ENCODE measurements at regions not wholly inside any gene's neighbourhood (a gene's known extent, or its start where the extent isn't known, plus 50 kb on each side); places are given as distances from the start of the nearest gene placed in this dataset.

- DNase-seq = no peak
Observed at GRCh38 chr1:30417001-30417700, 306.2 kb downstream of the MATN1 start.

DNA sequence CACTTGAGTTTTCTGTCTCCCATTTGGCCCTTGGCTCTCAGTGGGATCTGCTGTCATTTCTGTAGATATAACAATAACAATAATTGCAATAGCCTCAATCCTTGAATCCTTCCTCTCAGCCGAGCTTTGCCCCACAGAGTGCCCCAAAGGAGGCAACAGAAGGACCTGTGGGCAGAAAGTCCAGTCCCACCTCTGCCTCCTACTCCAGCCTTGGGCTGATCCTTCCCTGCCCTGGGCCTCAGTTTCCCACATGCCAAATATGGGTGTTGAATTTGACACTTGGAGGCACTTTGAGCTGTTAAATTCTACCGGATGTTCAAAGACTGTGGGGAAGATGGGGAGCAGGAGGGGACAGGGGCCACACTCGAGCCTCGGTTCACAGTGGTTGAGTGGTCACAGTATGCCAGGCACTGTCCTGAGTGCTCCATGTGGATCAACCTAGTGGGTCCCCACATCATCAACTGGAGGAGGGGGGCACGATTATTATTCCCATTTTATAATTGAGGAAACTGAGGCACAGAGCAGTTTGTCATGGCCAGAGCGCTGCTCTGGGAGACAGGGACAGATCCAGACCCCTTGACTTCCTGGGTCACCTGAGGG lies 307.1 kb downstream of the MATN1 start:
- no peak for DNase-seq

GRCh38 chr1:30415171-30415940 lies 308.0 kb downstream of the MATN1 start:
- no peak for DNase-seq

DNA sequence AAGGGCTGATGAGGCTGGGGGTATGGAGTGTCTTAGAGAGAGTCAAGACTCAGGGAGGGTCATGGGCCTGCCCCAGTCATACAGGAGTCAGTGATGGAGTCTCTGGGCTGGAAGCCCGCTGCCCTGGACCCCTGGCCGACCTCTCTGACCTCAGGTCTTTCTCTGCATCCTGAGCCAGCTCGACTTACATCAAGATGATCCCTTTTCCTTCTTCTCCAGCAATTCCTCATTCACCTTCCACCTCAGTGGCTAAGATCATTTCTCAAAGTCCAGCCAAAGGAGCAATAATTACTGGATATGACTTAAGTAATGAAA lies 308.6 kb downstream of the MATN1 start:
- DNase-seq = no peak

- no peak for DNase-seq
Observed at GRCh38 chr1:30414086-30414850, 309.1 kb downstream of the MATN1 start.

- no peak for DNase-seq
Observed at GRCh38 chr1:30413606-30414005, 309.8 kb downstream of the MATN1 start.

DNA sequence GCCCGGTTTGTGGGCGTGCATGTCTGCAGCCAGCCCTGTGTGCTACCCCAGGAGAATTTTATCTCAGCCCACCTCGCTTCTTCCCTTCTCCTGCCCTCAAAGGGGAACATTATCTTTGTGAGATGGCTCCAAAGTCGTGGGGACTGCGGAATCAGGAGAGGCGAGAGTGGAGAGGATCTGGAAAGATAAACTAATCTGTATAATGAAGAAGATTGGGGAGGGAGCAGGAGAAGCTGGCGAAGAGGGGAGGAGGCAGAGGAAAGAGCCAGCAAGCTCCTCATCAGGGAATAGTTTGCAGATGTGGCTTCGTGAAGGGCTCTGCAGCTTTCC lies 310.3 kb downstream of the MATN1 start:
- no peak for DNase-seq

- DNase-seq = no peak
Observed at GRCh38 chr1:30412241-30413110, 310.9 kb downstream of the MATN1 start.

DNA sequence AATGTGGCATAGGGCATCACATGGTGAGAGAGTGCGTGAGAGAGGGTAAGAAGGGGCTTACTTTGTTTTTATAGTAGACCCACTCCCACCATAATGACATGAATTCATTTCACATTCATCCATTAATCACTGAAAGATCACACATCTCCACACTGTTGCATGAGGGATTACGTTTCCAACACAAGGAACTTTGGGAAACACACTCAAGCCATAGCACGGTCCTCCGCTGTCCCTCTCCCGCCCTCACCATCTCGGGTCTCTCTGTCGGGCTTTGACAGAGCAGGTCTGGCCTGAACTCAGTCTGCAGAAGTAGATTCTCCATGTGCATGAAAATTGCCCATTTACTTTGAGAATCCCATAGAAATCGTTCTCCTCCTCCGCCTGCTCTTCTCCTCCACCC lies 312.2 kb downstream of the MATN1 start:
- DNase-seq = no peak

GRCh38 chr1:30410153-30410851 lies 313.1 kb downstream of the MATN1 start:
- no peak for DNase-seq

DNA sequence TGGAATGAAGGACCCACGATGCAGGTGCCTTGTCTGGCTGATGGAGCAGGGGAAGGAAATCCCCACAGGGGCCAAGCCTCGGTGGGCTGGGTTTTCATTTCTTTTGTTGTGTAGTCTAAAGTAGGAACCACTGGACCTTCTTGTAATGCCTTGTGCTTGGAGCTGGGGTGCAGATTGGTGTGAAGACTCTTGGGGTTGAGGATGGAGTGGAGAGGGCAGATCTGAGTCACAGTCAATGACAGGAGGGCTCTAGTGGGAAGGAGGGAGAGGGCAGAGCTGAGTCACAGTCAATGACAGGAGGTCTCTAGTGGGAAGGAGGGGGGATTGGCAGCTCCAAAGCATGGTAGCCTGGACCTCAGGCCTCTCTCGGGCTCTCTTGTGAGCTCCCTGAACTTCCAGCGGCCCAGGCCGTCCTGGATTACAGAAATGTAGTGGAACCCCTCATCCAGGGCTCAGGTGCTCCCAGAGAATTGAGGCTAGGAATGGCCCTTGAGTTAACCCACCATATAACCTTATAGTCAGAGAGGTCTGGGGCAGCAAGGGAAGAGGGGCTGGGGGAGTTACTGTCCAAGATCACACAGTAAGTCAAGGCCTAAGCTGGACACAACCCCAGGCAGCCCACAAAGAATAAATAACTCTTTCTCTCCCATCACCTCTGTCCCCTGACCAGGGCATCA lies 313.8 kb downstream of the MATN1 start:
- DNase-seq = no peak

GRCh38 chr1:30407865-30408580 lies 315.4 kb downstream of the MATN1 start:
- no peak for DNase-seq

- DNase-seq = no peak
Observed at GRCh38 chr1:30406996-30407864, 316.2 kb downstream of the MATN1 start.

GRCh38 chr1:30405631-30406212 lies 317.7 kb downstream of the MATN1 start:
- DNase-seq = no peak

DNA sequence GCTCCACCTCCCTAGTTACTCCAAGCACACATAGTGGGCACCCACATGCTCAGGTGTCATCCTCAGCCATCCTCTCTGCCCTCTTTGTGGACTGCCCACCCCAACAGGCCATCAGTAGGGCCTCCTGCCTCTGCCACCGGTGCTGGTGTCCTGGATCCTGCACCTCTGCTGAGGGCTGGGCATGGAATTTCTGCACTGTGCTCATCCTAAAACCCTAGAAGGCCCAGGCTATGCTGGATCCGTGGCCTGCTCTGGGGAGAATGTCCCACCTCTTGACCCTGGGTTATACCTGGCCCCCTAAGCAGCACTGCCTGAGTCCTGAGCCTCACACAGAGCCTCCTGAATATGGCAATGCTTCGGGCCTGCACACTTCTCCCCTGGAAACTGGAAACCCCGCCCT lies 318.3 kb downstream of the MATN1 start:
- DNase-seq = no peak

DNA sequence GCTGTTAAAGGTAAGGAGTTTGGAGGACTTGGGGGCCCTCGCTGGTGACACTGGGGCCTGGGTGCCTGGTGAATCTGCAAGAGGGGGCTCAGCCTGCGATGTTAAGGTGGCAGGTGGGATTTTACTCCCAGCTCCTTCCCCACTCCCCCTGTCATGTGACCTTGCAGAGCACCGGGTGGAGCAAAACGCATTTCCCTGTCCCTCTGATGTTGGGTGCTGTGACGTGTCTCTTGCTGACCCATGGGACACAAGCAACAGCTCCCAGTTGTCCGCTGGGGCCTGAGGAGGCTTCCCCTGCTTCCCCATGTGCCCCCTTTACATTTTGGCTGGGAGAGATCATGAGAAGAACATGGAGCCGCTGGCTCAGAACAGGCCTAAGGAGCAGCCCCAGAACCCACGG lies 319.0 kb downstream of the MATN1 start:
- no peak for DNase-seq

- DNase-seq = no peak
Observed at GRCh38 chr1:30403726-30404125, 319.7 kb downstream of the MATN1 start.

DNA sequence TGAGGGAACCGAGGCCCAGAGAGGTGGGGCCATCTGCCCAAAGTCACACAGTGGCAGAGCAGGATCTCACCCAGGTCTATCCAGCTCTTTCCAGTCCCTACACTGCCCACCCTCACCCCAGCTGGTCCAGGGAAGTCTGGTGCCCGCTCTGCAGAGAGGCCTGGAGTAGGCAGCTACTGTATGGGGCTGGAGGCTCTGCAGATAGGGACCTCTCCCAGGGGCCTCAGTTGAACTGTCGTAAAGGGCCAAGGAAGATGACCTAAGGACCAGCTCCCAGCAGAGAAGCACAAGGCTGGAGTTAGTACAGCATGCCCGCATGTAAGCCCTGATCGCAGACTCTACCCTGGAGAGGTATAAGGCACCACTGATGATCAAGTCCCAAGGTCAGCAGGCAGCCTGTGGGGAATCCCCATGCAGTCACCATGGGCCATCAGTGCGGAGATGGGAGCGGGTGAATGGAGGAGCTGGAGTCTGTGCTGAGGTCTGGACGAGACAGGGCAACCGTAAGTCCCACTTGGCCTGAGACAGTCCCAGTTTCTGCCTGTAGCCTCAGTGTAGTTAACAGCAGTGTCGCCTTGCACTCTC lies 320.2 kb downstream of the MATN1 start:
- no peak for DNase-seq

GRCh38 chr1:30402031-30402430 lies 321.4 kb downstream of the MATN1 start:
- DNase-seq = no peak
